SU-DHL-6 (cell line): ENCODE measurements at regions not wholly inside any gene's neighbourhood (a gene's known extent, or its start where the extent isn't known, plus 50 kb on each side); places are given as distances from the start of the nearest gene placed in this dataset.
"Not testable (repeated sequence)": the region's sequence is repeated elsewhere in the genome, so short reads cannot be mapped to it uniquely, and the experiment has no call there.

Experiments used
- EZH2phosphoT487 ChIP-seq: fragments of 200-600 bp; sonication (generic), shearing (Covaris generic); conservative IDR thresholded peaks from 2 replicates; pipeline ENCODE4 v1.6.1; 2018; ENCODE audit warnings: mild to moderate bottlenecking, antibody characterized with exemption, low read length, moderate library complexity, mixed read lengths
- TF ChIP-seq, protein P1 (sequence below): fragments of 200-600 bp; sonication (generic); IDR thresholded peaks from one replicate; pipeline ENCODE4 v1.5.1; 2017; ENCODE audit warnings: antibody characterized with exemption, mild to moderate bottlenecking, low read length, moderate library complexity; ENCODE audit not compliant: insufficient read depth, poor library complexity, severe bottlenecking

DNA sequence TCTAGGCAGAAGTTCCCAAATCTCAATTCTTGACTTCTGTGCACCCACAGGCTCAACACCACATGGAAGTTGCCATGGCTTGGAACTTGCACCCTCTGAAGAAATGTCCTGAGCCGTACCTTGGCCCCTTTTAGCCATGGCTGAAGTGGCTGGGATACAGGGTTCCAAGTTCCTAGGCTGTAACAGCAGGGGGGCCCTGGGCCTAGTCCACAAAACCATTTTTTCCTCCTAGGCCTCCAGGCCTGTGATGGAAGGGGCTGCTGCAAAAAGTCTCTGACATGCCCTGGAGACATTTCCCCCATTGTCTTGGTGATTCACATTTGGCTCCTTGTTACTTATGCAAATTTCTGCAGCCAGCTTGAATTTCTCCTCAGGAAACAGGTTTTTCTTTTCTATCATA, 122.4 kb upstream of the NECTIN3 start:
- TF ChIP-seq, protein P1, sequence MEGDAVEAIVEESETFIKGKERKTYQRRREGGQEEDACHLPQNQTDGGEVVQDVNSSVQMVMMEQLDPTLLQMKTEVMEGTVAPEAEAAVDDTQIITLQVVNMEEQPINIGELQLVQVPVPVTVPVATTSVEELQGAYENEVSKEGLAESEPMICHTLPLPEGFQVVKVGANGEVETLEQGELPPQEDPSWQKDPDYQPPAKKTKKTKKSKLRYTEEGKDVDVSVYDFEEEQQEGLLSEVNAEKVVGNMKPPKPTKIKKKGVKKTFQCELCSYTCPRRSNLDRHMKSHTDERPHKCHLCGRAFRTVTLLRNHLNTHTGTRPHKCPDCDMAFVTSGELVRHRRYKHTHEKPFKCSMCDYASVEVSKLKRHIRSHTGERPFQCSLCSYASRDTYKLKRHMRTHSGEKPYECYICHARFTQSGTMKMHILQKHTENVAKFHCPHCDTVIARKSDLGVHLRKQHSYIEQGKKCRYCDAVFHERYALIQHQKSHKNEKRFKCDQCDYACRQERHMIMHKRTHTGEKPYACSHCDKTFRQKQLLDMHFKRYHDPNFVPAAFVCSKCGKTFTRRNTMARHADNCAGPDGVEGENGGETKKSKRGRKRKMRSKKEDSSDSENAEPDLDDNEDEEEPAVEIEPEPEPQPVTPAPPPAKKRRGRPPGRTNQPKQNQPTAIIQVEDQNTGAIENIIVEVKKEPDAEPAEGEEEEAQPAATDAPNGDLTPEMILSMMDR: not testable (repeated sequence)
- not testable (repeated sequence) for TF ChIP-seq EZH2phosphoT487
